K562 (cell line): ENCODE measurements at regions not wholly inside any gene's neighbourhood (a gene's known extent, or its start where the extent isn't known, plus 50 kb on each side); places are given as distances from the start of the nearest gene placed in this dataset.

Experiments used
- CTCF ChIP-seq, 3 experiments: IDR thresholded peaks in 2 of 3; conservative IDR thresholded peaks in 1 of 3; 2 replicates each; pipeline ENCODE4 v1.5.1; 2011 to 2012; ENCODE audit warnings: low read length in 3 of 3, mild to moderate bottlenecking in 3 of 3, control low read depth in 2 of 3, improper control_type of control experiment in 1 of 3, inconsistent platforms in 1 of 3, low read depth in 1 of 3, mixed read lengths in 1 of 3, moderate library complexity in 1 of 3; ENCODE audit not compliant: insufficient read depth in 2 of 3
- FOXA1 ChIP-seq: fragments of 450-650 bp; IDR thresholded peaks from 2 replicates; pipeline ENCODE4 v1.6.1; 2016; ENCODE audit warnings: mild to moderate bottlenecking, borderline replicate concordance
- MXI1 ChIP-seq: IDR thresholded peaks from 2 replicates; pipeline ENCODE4 v1.6.1; 2011; ENCODE audit warnings: low read depth, mild to moderate bottlenecking, improper control_type of control experiment, low read length
- NCOR1 ChIP-seq: fragments of 450-650 bp; IDR thresholded peaks from 2 replicates; pipeline ENCODE4 v1.6.1; 2016; ENCODE audit warnings: mild to moderate bottlenecking, moderate library complexity
- NFYB ChIP-seq: IDR thresholded peaks from 2 replicates; pipeline ENCODE4 v1.6.1; 2011; ENCODE audit warnings: mild to moderate bottlenecking, moderate library complexity; ENCODE audit not compliant: insufficient read length; ENCODE audit errors: extremely low read depth
- POLR2A ChIP-seq: fragments of 450-650 bp; conservative IDR thresholded peaks from 2 replicates; pipeline ENCODE4 v1.6.1; 2016
- POLR2AphosphoS2 ChIP-seq: IDR thresholded peaks from 2 replicates; pipeline ENCODE4 v1.6.1; 2012; ENCODE audit warnings: low read length, improper control_type of control experiment
- THAP12 ChIP-seq: fragments of 250-450 bp; sonication (Bioruptor Pico); IDR thresholded peaks from 2 replicates; pipeline ENCODE4 v1.9.0; 2021; ENCODE audit warnings: mild to moderate bottlenecking, inconsistent platforms
- ZFP36 ChIP-seq: fragments of 150-350 bp; IDR thresholded peaks from 2 replicates; pipeline ENCODE4 v1.6.1; 2018; ENCODE audit warnings: low read length, low read depth; ENCODE audit not compliant: partially characterized antibody
- ZSCAN29 ChIP-seq: fragments of 450-650 bp; IDR thresholded peaks from 2 replicates; pipeline ENCODE4 v1.6.1; 2017

GRCh38 chr6:167209577-167209975, 51.8 kb upstream of the GPR31 start:
- TF ChIP-seq CTCF (IDR thresholded peaks at IDR 0.05 in 2 of 3, conservative IDR thresholded peaks at IDR 0.05 in 1 of 3; ENCODE audit: insufficient read depth in 2 of 3, low read depth in 1 of 3, low read length in 3 of 3), result no peak
- no peak for TF ChIP-seq POLR2A
- TF ChIP-seq THAP12 (CRISPR knock-in tag), result no peak
- TF ChIP-seq NFYB, result no peak
- no peak for TF ChIP-seq ZFP36
- no peak for TF ChIP-seq NCOR1
- TF ChIP-seq ZSCAN29, result no peak
- no peak for TF ChIP-seq MXI1
- TF ChIP-seq POLR2AphosphoS2, result no peak
- TF ChIP-seq FOXA1, result no peak
